SK-N-MC (cell line): ENCODE measurements at regions not wholly inside any gene's neighbourhood (a gene's known extent, or its start where the extent isn't known, plus 50 kb on each side); places are given as distances from the start of the nearest gene placed in this dataset.

ENCODE experiments used
- DNase-seq: peaks from one replicate; pipeline ENCODE4 v3.0.0-alpha.2; 2011; ENCODE audit warnings: low read depth, low spot score
- H3K27ac ChIP-seq: fragments of 200-600 bp; sonication (generic); 2 replicates; pipeline ENCODE4 v1.5.1; 2016; ENCODE audit warnings: mixed run types
- H3K36me3 ChIP-seq: fragments of 200-600 bp; sonication (generic); 2 replicates; pipeline ENCODE4 v1.6.1; 2017; ENCODE audit warnings: antibody characterized with exemption, low read length, mixed read lengths; ENCODE audit not compliant: insufficient read depth
- H3K4me3 ChIP-seq: fragments of 200-600 bp; sonication (generic); 2 replicates; pipeline ENCODE4 v1.5.1; 2016
- H3K9ac ChIP-seq: fragments of 200-600 bp; sonication (generic); 2 replicates; pipeline ENCODE4 v1.8.0; 2017; ENCODE audit warnings: mixed run types, mixed read lengths; ENCODE audit not compliant: insufficient read length
- H3K9me3 ChIP-seq: fragments of 200-600 bp; sonication (generic); 2 replicates; pipeline ENCODE4 v1.6.1; 2017; ENCODE audit warnings: low read depth, mild to moderate bottlenecking, antibody characterized with exemption, low read length, moderate library complexity, mixed read lengths
- EZH2 ChIP-seq: fragments of 200-600 bp; sonication (generic); IDR thresholded peaks from one replicate; pipeline ENCODE4 v1.6.1; 2017; ENCODE audit warnings: antibody characterized with exemption
- FOXP2 ChIP-seq: optimal IDR thresholded peaks from 2 replicates; pipeline ENCODE3; 2011; ENCODE audit warnings: mild to moderate bottlenecking, moderate library complexity; ENCODE audit not compliant: insufficient read depth; ENCODE audit errors: extremely low read length, control extremely low read depth
- POLR2AphosphoS5 ChIP-seq: IDR thresholded peaks from 2 replicates; pipeline ENCODE4 v1.6.1; 2012; ENCODE audit warnings: mild to moderate bottlenecking, low read depth, low read length, borderline replicate concordance

- H3K27ac ChIP-seq, result no peak overlapping the region
- no peak for DNase-seq
- no peak overlapping the region for H3K9ac ChIP-seq
- no peaks in the 10 kb centered on the region for H3K9me3 ChIP-seq
- no peak for TF ChIP-seq FOXP2
- no peak for TF ChIP-seq EZH2
- no peak for TF ChIP-seq POLR2AphosphoS5
- no peaks in the 10 kb centered on the region for H3K36me3 ChIP-seq
- no peak overlapping the region for H3K4me3 ChIP-seq
These were observed 824.3 kb upstream of the ZEB2 start for GRCh38 chr2:145344076-145344724.

GRCh38 chr2:145343287-145343686 is 823.4 kb upstream of the ZEB2 start:
- H3K4me3 ChIP-seq, result no peak overlapping the region
- no peak overlapping the region for H3K27ac ChIP-seq
- no peaks in the 10 kb centered on the region for H3K36me3 ChIP-seq
- H3K9me3 ChIP-seq, result no peaks in the 10 kb centered on the region
- no peak for TF ChIP-seq EZH2
- TF ChIP-seq POLR2AphosphoS5, result no peak
- DNase-seq, result no peak
- no peak overlapping the region for H3K9ac ChIP-seq

GRCh38 chr2:145341536-145341935 is 821.6 kb upstream of the ZEB2 start:
- H3K27ac ChIP-seq, result no peak overlapping the region
- DNase-seq, result no peak
- TF ChIP-seq POLR2AphosphoS5, result no peak
- no peak for TF ChIP-seq EZH2
- no peak for TF ChIP-seq FOXP2
- no peak overlapping the region for H3K9ac ChIP-seq
- no peaks in the 10 kb centered on the region for H3K36me3 ChIP-seq
- H3K4me3 ChIP-seq, result no peak overlapping the region
- H3K9me3 ChIP-seq, result no peaks in the 10 kb centered on the region

- no peak overlapping the region for H3K27ac ChIP-seq
- H3K9me3 ChIP-seq, result no peaks in the 10 kb centered on the region
- no peak overlapping the region for H3K4me3 ChIP-seq
- no peak for DNase-seq
- H3K36me3 ChIP-seq, result no peaks in the 10 kb centered on the region
- TF ChIP-seq FOXP2, result no peak
- H3K9ac ChIP-seq, result no peak overlapping the region
These were observed 819.7 kb upstream of the ZEB2 start for GRCh38 chr2:145339646-145340045.

GRCh38 chr2:145332210-145332898 is 812.4 kb upstream of the ZEB2 start:
- no peak for DNase-seq
- H3K36me3 ChIP-seq, result no peaks in the 10 kb centered on the region
- H3K4me3 ChIP-seq, result no peak overlapping the region
- no peaks in the 10 kb centered on the region for H3K9me3 ChIP-seq
- no peak overlapping the region for H3K27ac ChIP-seq
- TF ChIP-seq POLR2AphosphoS5, result no peak
- TF ChIP-seq EZH2, result no peak
- TF ChIP-seq FOXP2, result no peak
- no peak overlapping the region for H3K9ac ChIP-seq

- DNase-seq, result no peak
- no peaks in the 10 kb centered on the region for H3K9me3 ChIP-seq
- no peak overlapping the region for H3K4me3 ChIP-seq
- no peak overlapping the region for H3K9ac ChIP-seq
- TF ChIP-seq POLR2AphosphoS5 (no peak), EZH2 (no peak), FOXP2 (no peak)
- no peak overlapping the region for H3K27ac ChIP-seq
- H3K36me3 ChIP-seq, result no peaks in the 10 kb centered on the region
These were observed 810.1 kb upstream of the ZEB2 start for GRCh38 chr2:145329971-145330370.

GRCh38 chr2:145325485-145325884 is 805.6 kb upstream of the ZEB2 start:
- DNase-seq, result no peak
- TF ChIP-seq EZH2, result no peak
- no peak for TF ChIP-seq POLR2AphosphoS5
- no peak for TF ChIP-seq FOXP2
- Histone ChIP-seq H3K36me3 (no peaks in the 10 kb centered on the region), H3K9me3 (no peaks in the 10 kb centered on the region), H3K4me3 (no peak overlapping the region), H3K9ac (no peak overlapping the region), H3K27ac (no peak overlapping the region)

- H3K27ac ChIP-seq, result no peak overlapping the region
- no peak overlapping the region for H3K4me3 ChIP-seq
- no peak for TF ChIP-seq FOXP2
- no peak for TF ChIP-seq EZH2
- no peak for TF ChIP-seq POLR2AphosphoS5
- DNase-seq, result no peak
- H3K9ac ChIP-seq, result no peak overlapping the region
- H3K36me3 ChIP-seq, result no peaks in the 10 kb centered on the region
- H3K9me3 ChIP-seq, result no peaks in the 10 kb centered on the region
These were observed 804.8 kb upstream of the ZEB2 start for GRCh38 chr2:145324748-145325147.

- no peaks in the 10 kb centered on the region for H3K9me3 ChIP-seq
- no peak overlapping the region for H3K9ac ChIP-seq
- H3K4me3 ChIP-seq, result no peak overlapping the region
- no peaks in the 10 kb centered on the region for H3K36me3 ChIP-seq
- TF ChIP-seq POLR2AphosphoS5 (no peak), FOXP2 (no peak), EZH2 (no peak)
- no peak for DNase-seq
- no peak overlapping the region for H3K27ac ChIP-seq
These were observed 803.6 kb upstream of the ZEB2 start for GRCh38 chr2:145323512-145323911.
